ENCODE measurements at regions not wholly inside any gene's neighbourhood (a gene's known extent, or its start where the extent isn't known, plus 50 kb on each side); places are given as distances from the start of the nearest gene placed in this dataset.

- no peak for TF ChIP-seq CTCF (conservative IDR thresholded peaks at IDR 0.05; ENCODE audit: low read depth, low read length)
- no peak overlapping the region for H3K4me3 ChIP-seq (ENCODE audit: low read length)
- DNase-seq (ENCODE audit: low read depth): no peak
These were observed 649.5 kb upstream of the TENM3 start for GRCh38 chr4:181593703-181594102.

GRCh38 chr4:181594188-181594587 is 649.0 kb upstream of the TENM3 start:
- H3K4me3 ChIP-seq (ENCODE audit: low read length): no peak overlapping the region
- no peak for DNase-seq (ENCODE audit: low read depth)
- no peak for TF ChIP-seq CTCF (conservative IDR thresholded peaks at IDR 0.05; ENCODE audit: low read depth, low read length)

GRCh38 chr4:181595716-181596115 is 647.5 kb upstream of the TENM3 start:
- no peak for TF ChIP-seq CTCF (conservative IDR thresholded peaks at IDR 0.05; ENCODE audit: low read depth, low read length)
- no peak for DNase-seq (ENCODE audit: low read depth)
- H3K4me3 ChIP-seq (ENCODE audit: low read length): no peak overlapping the region

- TF ChIP-seq CTCF (conservative IDR thresholded peaks at IDR 0.05; ENCODE audit: low read depth, low read length): no peak
These were observed 645.4 kb upstream of the TENM3 start for GRCh38 chr4:181597766-181598165.

GRCh38 chr4:181599134-181599533 is 644.1 kb upstream of the TENM3 start:
- TF ChIP-seq CTCF (conservative IDR thresholded peaks at IDR 0.05; ENCODE audit: low read depth, low read length): no peak
- H3K4me3 ChIP-seq (ENCODE audit: low read length): no peak overlapping the region
- DNase-seq (ENCODE audit: low read depth): no peak

More at GRCh38 chr4:181597766-181598165, 645.4 kb upstream of the TENM3 start:
- no peak for DNase-seq (ENCODE audit: low read depth)
- H3K4me3 ChIP-seq (ENCODE audit: low read length): no peak overlapping the region

- no peak for TF ChIP-seq CTCF (conservative IDR thresholded peaks at IDR 0.05; ENCODE audit: low read depth, low read length)
- DNase-seq (ENCODE audit: low read depth): no peak
These were observed 642.1 kb upstream of the TENM3 start for GRCh38 chr4:181601103-181601502.

GRCh38 chr4:181604546-181604945 is 638.7 kb upstream of the TENM3 start:
- DNase-seq (ENCODE audit: low read depth): no peak
- TF ChIP-seq CTCF (conservative IDR thresholded peaks at IDR 0.05; ENCODE audit: low read depth, low read length): no peak
- no peak overlapping the region for H3K4me3 ChIP-seq (ENCODE audit: low read length)

More at GRCh38 chr4:181601103-181601502, 642.1 kb upstream of the TENM3 start:
- no peak overlapping the region for H3K4me3 ChIP-seq (ENCODE audit: low read length)

Data from retinal pigment epithelial cell (primary cell).